ENCODE measurements at regions not wholly inside any gene's neighbourhood (a gene's known extent, or its start where the extent isn't known, plus 50 kb on each side); places are given as distances from the start of the nearest gene placed in this dataset.

GRCh38 chr7:49577576-49577975 lies 195.9 kb upstream of the VWC2 start:
- DNase-seq (ENCODE audit: low spot score) (no peak), ATAC-seq (no peak)
- H3F3A ChIP-seq (replicated peaks; ENCODE audit: low read depth): no peaks in the 10 kb centered on the region
- no peak for TF ChIP-seq ZNF331 (CRISPR knock-in tag; IDR thresholded peaks at IDR 0.05; ENCODE audit: low read depth)
- TF ChIP-seq, protein P1, sequence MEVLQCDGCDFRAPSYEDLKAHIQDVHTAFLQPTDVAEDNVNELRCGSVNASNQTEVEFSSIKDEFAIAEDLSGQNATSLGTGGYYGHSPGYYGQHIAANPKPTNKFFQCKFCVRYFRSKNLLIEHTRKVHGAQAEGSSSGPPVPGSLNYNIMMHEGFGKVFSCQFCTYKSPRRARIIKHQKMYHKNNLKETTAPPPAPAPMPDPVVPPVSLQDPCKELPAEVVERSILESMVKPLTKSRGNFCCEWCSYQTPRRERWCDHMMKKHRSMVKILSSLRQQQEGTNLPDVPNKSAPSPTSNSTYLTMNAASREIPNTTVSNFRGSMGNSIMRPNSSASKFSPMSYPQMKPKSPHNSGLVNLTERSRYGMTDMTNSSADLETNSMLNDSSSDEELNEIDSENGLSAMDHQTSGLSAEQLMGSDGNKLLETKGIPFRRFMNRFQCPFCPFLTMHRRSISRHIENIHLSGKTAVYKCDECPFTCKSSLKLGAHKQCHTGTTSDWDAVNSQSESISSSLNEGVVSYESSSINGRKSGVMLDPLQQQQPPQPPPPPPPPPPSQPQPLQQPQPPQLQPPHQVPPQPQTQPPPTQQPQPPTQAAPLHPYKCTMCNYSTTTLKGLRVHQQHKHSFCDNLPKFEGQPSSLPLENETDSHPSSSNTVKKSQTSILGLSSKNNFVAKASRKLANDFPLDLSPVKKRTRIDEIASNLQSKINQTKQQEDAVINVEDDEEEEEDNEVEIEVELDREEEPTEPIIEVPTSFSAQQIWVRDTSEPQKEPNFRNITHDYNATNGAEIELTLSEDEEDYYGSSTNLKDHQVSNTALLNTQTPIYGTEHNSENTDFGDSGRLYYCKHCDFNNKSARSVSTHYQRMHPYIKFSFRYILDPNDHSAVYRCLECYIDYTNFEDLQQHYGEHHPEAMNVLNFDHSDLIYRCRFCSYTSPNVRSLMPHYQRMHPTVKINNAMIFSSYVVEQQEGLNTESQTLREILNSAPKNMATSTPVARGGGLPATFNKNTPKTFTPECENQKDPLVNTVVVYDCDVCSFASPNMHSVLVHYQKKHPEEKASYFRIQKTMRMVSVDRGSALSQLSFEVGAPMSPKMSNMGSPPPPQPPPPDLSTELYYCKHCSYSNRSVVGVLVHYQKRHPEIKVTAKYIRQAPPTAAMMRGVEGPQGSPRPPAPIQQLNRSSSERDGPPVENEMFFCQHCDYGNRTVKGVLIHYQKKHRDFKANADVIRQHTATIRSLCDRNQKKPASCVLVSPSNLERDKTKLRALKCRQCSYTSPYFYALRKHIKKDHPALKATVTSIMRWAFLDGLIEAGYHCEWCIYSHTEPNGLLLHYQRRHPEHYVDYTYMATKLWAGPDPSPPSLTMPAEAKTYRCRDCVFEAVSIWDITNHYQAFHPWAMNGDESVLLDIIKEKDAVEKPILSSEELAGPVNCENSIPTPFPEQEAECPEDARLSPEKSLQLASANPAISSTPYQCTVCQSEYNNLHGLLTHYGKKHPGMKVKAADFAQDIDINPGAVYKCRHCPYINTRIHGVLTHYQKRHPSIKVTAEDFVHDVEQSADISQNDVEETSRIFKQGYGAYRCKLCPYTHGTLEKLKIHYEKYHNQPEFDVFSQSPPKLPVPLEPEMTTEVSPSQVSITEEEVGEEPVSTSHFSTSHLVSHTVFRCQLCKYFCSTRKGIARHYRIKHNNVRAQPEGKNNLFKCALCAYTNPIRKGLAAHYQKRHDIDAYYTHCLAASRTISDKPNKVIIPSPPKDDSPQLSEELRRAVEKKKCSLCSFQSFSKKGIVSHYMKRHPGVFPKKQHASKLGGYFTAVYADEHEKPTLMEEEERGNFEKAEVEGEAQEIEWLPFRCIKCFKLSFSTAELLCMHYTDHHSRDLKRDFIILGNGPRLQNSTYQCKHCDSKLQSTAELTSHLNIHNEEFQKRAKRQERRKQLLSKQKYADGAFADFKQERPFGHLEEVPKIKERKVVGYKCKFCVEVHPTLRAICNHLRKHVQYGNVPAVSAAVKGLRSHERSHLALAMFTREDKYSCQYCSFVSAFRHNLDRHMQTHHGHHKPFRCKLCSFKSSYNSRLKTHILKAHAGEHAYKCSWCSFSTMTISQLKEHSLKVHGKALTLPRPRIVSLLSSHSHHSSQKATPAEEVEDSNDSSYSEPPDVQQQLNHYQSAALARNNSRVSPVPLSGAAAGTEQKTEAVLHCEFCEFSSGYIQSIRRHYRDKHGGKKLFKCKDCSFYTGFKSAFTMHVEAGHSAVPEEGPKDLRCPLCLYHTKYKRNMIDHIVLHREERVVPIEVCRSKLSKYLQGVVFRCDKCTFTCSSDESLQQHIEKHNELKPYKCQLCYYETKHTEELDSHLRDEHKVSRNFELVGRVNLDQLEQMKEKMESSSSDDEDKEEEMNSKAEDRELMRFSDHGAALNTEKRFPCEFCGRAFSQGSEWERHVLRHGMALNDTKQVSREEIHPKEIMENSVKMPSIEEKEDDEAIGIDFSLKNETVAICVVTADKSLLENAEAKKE (CRISPR knock-in tag; IDR thresholded peaks at IDR 0.05): no peak
- TF ChIP-seq EZH2phosphoT487 (IDR thresholded peaks at IDR 0.05; ENCODE audit: unreplicated experiment): no peak
- no peak for TF ChIP-seq EZH2 (IDR thresholded peaks at IDR 0.05; ENCODE audit: low read depth, unreplicated experiment)
- TF ChIP-seq, protein P2, sequence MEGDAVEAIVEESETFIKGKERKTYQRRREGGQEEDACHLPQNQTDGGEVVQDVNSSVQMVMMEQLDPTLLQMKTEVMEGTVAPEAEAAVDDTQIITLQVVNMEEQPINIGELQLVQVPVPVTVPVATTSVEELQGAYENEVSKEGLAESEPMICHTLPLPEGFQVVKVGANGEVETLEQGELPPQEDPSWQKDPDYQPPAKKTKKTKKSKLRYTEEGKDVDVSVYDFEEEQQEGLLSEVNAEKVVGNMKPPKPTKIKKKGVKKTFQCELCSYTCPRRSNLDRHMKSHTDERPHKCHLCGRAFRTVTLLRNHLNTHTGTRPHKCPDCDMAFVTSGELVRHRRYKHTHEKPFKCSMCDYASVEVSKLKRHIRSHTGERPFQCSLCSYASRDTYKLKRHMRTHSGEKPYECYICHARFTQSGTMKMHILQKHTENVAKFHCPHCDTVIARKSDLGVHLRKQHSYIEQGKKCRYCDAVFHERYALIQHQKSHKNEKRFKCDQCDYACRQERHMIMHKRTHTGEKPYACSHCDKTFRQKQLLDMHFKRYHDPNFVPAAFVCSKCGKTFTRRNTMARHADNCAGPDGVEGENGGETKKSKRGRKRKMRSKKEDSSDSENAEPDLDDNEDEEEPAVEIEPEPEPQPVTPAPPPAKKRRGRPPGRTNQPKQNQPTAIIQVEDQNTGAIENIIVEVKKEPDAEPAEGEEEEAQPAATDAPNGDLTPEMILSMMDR (conservative IDR thresholded peaks at IDR 0.05; ENCODE audit: low read depth in 2 of 2): no peak
- no peak for TF ChIP-seq NANOG (IDR thresholded peaks at IDR 0.05; ENCODE audit: borderline replicate concordance)
- TF ChIP-seq POLR2AphosphoS5 (IDR thresholded peaks at IDR 0.05; ENCODE audit: low read depth): no peak
- TF ChIP-seq, protein P3, sequence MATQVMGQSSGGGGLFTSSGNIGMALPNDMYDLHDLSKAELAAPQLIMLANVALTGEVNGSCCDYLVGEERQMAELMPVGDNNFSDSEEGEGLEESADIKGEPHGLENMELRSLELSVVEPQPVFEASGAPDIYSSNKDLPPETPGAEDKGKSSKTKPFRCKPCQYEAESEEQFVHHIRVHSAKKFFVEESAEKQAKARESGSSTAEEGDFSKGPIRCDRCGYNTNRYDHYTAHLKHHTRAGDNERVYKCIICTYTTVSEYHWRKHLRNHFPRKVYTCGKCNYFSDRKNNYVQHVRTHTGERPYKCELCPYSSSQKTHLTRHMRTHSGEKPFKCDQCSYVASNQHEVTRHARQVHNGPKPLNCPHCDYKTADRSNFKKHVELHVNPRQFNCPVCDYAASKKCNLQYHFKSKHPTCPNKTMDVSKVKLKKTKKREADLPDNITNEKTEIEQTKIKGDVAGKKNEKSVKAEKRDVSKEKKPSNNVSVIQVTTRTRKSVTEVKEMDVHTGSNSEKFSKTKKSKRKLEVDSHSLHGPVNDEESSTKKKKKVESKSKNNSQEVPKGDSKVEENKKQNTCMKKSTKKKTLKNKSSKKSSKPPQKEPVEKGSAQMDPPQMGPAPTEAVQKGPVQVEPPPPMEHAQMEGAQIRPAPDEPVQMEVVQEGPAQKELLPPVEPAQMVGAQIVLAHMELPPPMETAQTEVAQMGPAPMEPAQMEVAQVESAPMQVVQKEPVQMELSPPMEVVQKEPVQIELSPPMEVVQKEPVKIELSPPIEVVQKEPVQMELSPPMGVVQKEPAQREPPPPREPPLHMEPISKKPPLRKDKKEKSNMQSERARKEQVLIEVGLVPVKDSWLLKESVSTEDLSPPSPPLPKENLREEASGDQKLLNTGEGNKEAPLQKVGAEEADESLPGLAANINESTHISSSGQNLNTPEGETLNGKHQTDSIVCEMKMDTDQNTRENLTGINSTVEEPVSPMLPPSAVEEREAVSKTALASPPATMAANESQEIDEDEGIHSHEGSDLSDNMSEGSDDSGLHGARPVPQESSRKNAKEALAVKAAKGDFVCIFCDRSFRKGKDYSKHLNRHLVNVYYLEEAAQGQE (IDR thresholded peaks at IDR 0.05; ENCODE audit: unreplicated experiment): no peak
- no peak for TF ChIP-seq STAT1 (IDR thresholded peaks at IDR 0.05; ENCODE audit: unreplicated experiment)
- no peak for TF ChIP-seq CREB1 (CRISPR knock-in tag; IDR thresholded peaks at IDR 0.05; ENCODE audit: low read depth)
- no peak for TF ChIP-seq JUNB (IDR thresholded peaks at IDR 0.05; ENCODE audit: unreplicated experiment)
- no peak for TF ChIP-seq ZNF114 (CRISPR knock-in tag; IDR thresholded peaks at IDR 0.05)
- no peak overlapping the region for H3K27ac ChIP-seq (ENCODE audit: low read depth)
- H4K20me1 ChIP-seq (replicated peaks; ENCODE audit: insufficient read depth): no peaks in the 10 kb centered on the region
- H3K27me3 Mint-ChIP-seq (ENCODE audit: insufficient read depth, low read depth, poor library complexity): no peaks in the 10 kb centered on the region
- no peaks in the 10 kb centered on the region; the same call in 2 of the 3 replicates for H3K4me1 Mint-ChIP-seq
- no peaks in the 10 kb centered on the region for H3K27me3 ChIP-seq (ENCODE audit: insufficient read depth)
- no peak overlapping the region for H3K4me3 Mint-ChIP-seq
- no peak overlapping the region for H3K27ac Mint-ChIP-seq
- H3K9me3 Mint-ChIP-seq: no peaks in the 10 kb centered on the region
- no peaks in the 10 kb centered on the region; the same call in 1 of the 2 replicates for H3K4me1 ChIP-seq (ENCODE audit: insufficient read depth)
- no peak overlapping the region for H2AFZ ChIP-seq
- H3K79me2 ChIP-seq (replicated peaks; ENCODE audit: insufficient read depth): no peaks in the 10 kb centered on the region
- 0 out of 2 replicates have a peak, but pooled peaks cover 3% of the 10 kb centered on the region for H3K9me2 ChIP-seq (ENCODE audit: insufficient read depth)
- no peaks in the 10 kb centered on the region for H3K36me3 ChIP-seq (ENCODE audit: insufficient read depth)
- H3K36me3 Mint-ChIP-seq (ENCODE audit: low read depth): no peaks in the 10 kb centered on the region
- no peak overlapping the region for H3K4me2 ChIP-seq
- no peak overlapping the region for H3K4me3 ChIP-seq

Data from GM23338 (cell line).